ENCODE measurements at regions not wholly inside any gene's neighbourhood (a gene's known extent, or its start where the extent isn't known, plus 50 kb on each side); places are given as distances from the start of the nearest gene placed in this dataset.

GRCh38 chr6:87794922-87795885 lies 93.2 kb upstream of the AKIRIN2 start:
- TF ChIP-seq ZNF565 (CRISPR knock-in tag; conservative IDR thresholded peaks at IDR 0.05; ENCODE audit: low read depth) (no peak), PPARA (CRISPR knock-in tag; IDR thresholded peaks at IDR 0.05; ENCODE audit: borderline replicate concordance) (no peak), ZNF8 (CRISPR knock-in tag; IDR thresholded peaks at IDR 0.05) (no peak), CSDC2 (CRISPR knock-in tag; IDR thresholded peaks at IDR 0.05) (no peak), GLIS3 (CRISPR knock-in tag; IDR thresholded peaks at IDR 0.05) (no peak)
- TF ChIP-seq, protein P1, sequence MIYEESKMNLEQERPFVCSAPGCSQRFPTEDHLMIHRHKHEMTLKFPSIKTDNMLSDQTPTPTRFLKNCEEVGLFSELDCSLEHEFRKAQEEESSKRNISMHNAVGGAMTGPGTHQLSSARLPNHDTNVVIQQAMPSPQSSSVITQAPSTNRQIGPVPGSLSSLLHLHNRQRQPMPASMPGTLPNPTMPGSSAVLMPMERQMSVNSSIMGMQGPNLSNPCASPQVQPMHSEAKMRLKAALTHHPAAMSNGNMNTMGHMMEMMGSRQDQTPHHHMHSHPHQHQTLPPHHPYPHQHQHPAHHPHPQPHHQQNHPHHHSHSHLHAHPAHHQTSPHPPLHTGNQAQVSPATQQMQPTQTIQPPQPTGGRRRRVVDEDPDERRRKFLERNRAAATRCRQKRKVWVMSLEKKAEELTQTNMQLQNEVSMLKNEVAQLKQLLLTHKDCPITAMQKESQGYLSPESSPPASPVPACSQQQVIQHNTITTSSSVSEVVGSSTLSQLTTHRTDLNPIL (CRISPR knock-in tag; IDR thresholded peaks at IDR 0.05; ENCODE audit: low read depth) = no peak
- TF ChIP-seq, protein P2, sequence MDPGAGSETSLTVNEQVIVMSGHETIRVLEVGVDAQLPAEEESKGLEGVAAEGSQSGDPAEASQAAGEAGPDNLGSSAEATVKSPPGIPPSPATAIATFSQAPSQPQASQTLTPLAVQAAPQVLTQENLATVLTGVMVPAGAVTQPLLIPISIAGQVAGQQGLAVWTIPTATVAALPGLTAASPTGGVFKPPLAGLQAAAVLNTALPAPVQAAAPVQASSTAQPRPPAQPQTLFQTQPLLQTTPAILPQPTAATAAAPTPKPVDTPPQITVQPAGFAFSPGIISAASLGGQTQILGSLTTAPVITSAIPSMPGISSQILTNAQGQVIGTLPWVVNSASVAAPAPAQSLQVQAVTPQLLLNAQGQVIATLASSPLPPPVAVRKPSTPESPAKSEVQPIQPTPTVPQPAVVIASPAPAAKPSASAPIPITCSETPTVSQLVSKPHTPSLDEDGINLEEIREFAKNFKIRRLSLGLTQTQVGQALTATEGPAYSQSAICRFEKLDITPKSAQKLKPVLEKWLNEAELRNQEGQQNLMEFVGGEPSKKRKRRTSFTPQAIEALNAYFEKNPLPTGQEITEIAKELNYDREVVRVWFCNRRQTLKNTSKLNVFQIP (CRISPR knock-in tag; IDR thresholded peaks at IDR 0.05; ENCODE audit: borderline replicate concordance, low read depth) = no peak
- TF ChIP-seq, protein P3, sequence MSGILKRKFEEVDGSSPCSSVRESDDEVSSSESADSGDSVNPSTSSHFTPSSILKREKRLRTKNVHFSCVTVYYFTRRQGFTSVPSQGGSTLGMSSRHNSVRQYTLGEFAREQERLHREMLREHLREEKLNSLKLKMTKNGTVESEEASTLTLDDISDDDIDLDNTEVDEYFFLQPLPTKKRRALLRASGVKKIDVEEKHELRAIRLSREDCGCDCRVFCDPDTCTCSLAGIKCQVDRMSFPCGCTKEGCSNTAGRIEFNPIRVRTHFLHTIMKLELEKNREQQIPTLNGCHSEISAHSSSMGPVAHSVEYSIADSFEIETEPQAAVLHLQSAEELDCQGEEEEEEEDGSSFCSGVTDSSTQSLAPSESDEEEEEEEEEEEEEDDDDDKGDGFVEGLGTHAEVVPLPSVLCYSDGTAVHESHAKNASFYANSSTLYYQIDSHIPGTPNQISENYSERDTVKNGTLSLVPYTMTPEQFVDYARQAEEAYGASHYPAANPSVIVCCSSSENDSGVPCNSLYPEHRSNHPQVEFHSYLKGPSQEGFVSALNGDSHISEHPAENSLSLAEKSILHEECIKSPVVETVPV (CRISPR knock-in tag; IDR thresholded peaks at IDR 0.05) = no peak
- no peak for ATAC-seq

DNA sequence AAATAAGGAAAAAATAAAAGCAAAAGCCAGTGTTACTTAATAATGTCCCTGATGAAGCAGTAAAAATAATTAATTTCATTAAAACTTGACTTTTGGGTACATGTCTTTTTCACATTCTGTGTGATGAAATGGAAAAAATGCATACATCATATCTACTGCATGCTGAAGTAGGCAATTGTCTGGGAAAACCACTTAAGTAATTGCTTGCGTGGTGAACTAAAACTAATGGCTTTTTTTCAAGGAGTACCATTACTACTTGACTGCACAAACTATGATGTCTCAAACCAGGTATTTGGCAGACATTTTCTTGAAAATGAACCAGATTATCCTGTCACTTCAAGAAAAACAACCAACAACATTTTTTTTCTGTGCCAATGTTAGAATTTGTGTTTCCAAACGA lies 91.3 kb upstream of the AKIRIN2 start:
- no peak for TF ChIP-seq ESRRG (CRISPR knock-in tag; IDR thresholded peaks at IDR 0.05)
- ATAC-seq = no peak

DNA sequence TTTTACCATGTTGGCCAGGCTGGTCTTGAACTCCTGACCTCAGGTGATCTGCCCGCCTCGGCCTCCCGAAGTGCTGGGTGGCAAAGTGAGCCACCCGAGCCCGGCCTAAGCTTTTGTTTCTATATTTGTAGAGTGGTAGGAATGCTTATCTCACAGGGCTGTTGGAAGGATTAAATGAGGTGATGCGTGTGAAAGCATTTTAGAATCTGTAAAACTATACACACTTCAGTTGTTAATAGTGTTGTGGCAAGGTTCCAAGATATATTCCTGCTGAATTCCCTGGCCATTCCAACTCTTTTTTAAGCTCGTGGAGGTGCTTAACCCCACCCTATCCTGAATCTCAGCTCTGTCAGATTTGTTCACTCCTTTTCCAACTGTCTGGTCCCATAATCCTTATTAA lies 89.9 kb upstream of the AKIRIN2 start:
- TF ChIP-seq CSDC2 (CRISPR knock-in tag; IDR thresholded peaks at IDR 0.05) (no peak), ZNF565 (CRISPR knock-in tag; conservative IDR thresholded peaks at IDR 0.05; ENCODE audit: low read depth) (no peak), ZFP30 (CRISPR knock-in tag; IDR thresholded peaks at IDR 0.05) (no peak), SNAI2 (CRISPR knock-in tag; IDR thresholded peaks at IDR 0.05) (no peak), ZC3H10 (CRISPR knock-in tag; IDR thresholded peaks at IDR 0.05) (no peak), ISL1 (CRISPR knock-in tag; IDR thresholded peaks at IDR 0.05) (no peak)
- TF ChIP-seq, protein P3 (CRISPR knock-in tag; IDR thresholded peaks at IDR 0.05) = no peak
- TF ChIP-seq, protein P2 (CRISPR knock-in tag; IDR thresholded peaks at IDR 0.05; ENCODE audit: borderline replicate concordance, low read depth) = no peak
- TF ChIP-seq, protein P1 (CRISPR knock-in tag; IDR thresholded peaks at IDR 0.05; ENCODE audit: low read depth) = no peak
- no peak for ATAC-seq

DNA sequence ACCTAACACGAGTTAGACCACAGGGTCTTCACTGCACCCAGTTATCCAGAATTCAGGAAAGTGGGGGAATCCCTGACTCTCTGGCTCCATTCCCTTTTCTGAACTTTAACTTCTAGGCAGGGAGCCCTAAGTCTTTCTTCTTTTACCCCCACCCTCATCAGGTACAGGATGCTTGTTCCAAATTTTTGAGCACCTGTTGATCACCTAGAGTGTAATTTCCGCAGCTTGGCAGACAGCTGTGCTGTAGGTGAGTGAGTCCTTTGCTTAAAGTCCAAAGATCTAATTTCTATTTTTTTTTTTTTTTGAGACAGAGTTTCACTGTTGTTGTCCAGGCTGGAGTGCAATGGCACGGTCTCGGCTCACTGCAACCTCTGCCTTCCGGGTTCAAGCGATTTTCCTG lies 89.5 kb upstream of the AKIRIN2 start:
- ATAC-seq = no peak

More for the DNA sequence above, 89.5 kb upstream of the AKIRIN2 start:
- TF ChIP-seq OSR1 (CRISPR knock-in tag; IDR thresholded peaks at IDR 0.05) (no peak), GLIS3 (CRISPR knock-in tag; IDR thresholded peaks at IDR 0.05) (no peak), CSDC2 (CRISPR knock-in tag; IDR thresholded peaks at IDR 0.05) (no peak), ESRRG (CRISPR knock-in tag; IDR thresholded peaks at IDR 0.05) (no peak), PPARA (CRISPR knock-in tag; IDR thresholded peaks at IDR 0.05; ENCODE audit: borderline replicate concordance) (no peak), ZNF8 (CRISPR knock-in tag; IDR thresholded peaks at IDR 0.05) (no peak), TOX (CRISPR knock-in tag; IDR thresholded peaks at IDR 0.05; ENCODE audit: borderline replicate concordance) (no peak), ZNF565 (CRISPR knock-in tag; conservative IDR thresholded peaks at IDR 0.05; ENCODE audit: low read depth) (no peak), SNAI2 (CRISPR knock-in tag; IDR thresholded peaks at IDR 0.05) (no peak), TSHZ2 (CRISPR knock-in tag; IDR thresholded peaks at IDR 0.05) (no peak), ISL1 (CRISPR knock-in tag; IDR thresholded peaks at IDR 0.05) (no peak), ZC3H10 (CRISPR knock-in tag; IDR thresholded peaks at IDR 0.05) (no peak)
- TF ChIP-seq, protein P1 (CRISPR knock-in tag; IDR thresholded peaks at IDR 0.05; ENCODE audit: low read depth) = no peak
- TF ChIP-seq, protein P2 (CRISPR knock-in tag; IDR thresholded peaks at IDR 0.05; ENCODE audit: borderline replicate concordance, low read depth) = no peak
